KMS-11 (cell line): ENCODE measurements at regions not wholly inside any gene's neighbourhood (a gene's known extent, or its start where the extent isn't known, plus 50 kb on each side); places are given as distances from the start of the nearest gene placed in this dataset.

Source experiments
- H2AFZ ChIP-seq: fragments of 200-600 bp; sonication (generic); 2 replicates; pipeline ENCODE4 v1.6.1; 2016; ENCODE audit warnings: antibody characterized with exemption, mixed run types, low read depth
- H3K27ac ChIP-seq: fragments of 200-600 bp; sonication (generic); 2 replicates; pipeline ENCODE4 v1.6.1; 2016; ENCODE audit warnings: mild to moderate bottlenecking, mixed run types
- H3K27me3 ChIP-seq: fragments of 200-600 bp; sonication (generic); 2 replicates; pipeline ENCODE4 v1.6.1; 2017; ENCODE audit warnings: mild to moderate bottlenecking, low read depth, mixed run types, moderate library complexity; ENCODE audit not compliant: insufficient read depth
- H3K36me3 ChIP-seq: fragments of 200-600 bp; sonication (generic); 2 replicates; pipeline ENCODE4 v1.6.1; 2017; ENCODE audit warnings: mild to moderate bottlenecking, mixed run types; ENCODE audit not compliant: insufficient read depth
- H3K4me1 ChIP-seq: fragments of 200-600 bp; sonication (generic); 2 replicates; pipeline ENCODE4 v1.6.1; 2016; ENCODE audit warnings: mild to moderate bottlenecking, low read depth, mixed run types; ENCODE audit not compliant: poor library complexity, severe bottlenecking
- H3K4me2 ChIP-seq: fragments of 200-600 bp; sonication (generic); 2 replicates; pipeline ENCODE4 v1.7.0; 2016; ENCODE audit warnings: mild to moderate bottlenecking, mixed run types
- H3K4me3 ChIP-seq: fragments of 200-600 bp; sonication (generic); IDR thresholded peaks from 2 replicates; pipeline ENCODE4 v1.6.1; 2017; ENCODE audit warnings: low read depth, low read length, mixed read lengths; ENCODE audit not compliant: insufficient read depth
- H3K79me2 ChIP-seq: fragments of 200-600 bp; sonication (generic); 2 replicates; pipeline ENCODE4 v1.6.1; 2016; ENCODE audit warnings: low read depth, mixed run types; ENCODE audit not compliant: insufficient read depth
- H3K9ac ChIP-seq: fragments of 200-600 bp; sonication (generic); 2 replicates; pipeline ENCODE4 v1.6.1; 2016; ENCODE audit warnings: mild to moderate bottlenecking, mixed run types
- H4K20me1 ChIP-seq: fragments of 200-600 bp; sonication (generic); 2 replicates; pipeline ENCODE4 v1.6.1; 2016; ENCODE audit warnings: mild to moderate bottlenecking, mixed run types; ENCODE audit not compliant: insufficient read depth
- CTCF ChIP-seq: fragments of 200-600 bp; sonication (generic); conservative IDR thresholded peaks from 2 replicates; pipeline ENCODE4 v1.6.1; 2017; ENCODE audit warnings: low read depth, mild to moderate bottlenecking, antibody characterized with exemption, low read length, moderate library complexity, mixed read lengths

DNA sequence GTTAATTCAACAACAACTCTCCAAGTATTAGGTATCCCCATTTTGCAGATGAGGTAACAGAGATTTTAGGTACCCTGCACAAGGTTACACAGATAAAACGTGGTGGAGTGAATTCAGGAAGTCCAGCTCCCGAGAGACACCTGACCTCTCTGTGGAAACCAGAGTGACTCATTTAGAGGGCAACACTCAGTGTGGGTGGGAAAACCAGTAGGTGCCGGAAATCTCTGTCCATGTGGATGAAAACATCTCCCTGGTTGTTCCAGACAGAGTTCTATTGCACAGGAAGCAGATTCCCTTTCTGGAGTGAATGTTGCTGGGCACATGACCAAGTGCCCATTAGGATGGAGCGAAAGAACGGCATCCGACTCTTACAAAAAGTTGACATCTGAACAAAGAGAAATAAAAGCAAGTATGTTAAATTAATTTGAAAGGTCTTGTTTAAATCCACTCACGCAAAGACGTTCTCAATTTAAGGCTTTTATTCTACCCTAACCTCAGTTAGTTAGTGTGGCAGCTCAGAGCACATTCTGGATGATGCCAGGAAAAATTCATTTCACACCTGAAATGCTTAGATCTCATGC, 391.9 kb upstream of the WWC1 start:
- no peak for TF ChIP-seq CTCF

DNA sequence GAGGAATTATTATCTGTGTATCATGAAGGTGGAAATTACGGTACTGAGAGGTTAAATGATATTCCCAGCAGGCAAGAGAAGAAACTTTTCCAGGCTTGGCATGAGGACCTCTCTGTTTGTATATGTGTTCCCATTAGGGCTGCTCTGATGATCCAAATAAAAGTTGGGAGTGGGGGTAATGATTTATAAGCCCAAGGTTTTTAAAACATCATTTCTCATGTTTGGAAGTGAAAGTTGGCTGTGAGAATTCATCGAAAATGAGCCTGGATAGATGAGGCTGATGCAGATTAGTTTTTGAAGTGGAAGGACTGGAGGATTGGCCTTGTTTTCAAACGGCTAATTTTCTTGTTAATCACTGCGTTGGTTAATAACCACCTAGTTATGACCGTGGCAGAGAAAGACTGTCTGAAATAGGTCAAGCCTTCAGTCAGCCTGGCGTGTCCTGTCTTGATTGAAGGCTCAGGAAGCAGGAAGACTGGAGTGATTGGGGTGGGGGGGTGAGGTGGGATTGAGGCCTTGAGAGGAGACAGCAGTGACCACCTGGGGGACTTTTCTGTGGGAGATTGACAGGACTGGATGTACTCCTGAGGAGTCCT, 391.0 kb upstream of the WWC1 start:
- no peaks in the 10 kb centered on the region for H3K27me3 ChIP-seq
- peaks cover 13% of the 10 kb centered on the region for H3K4me1 ChIP-seq
- H3K4me2 ChIP-seq = no peak overlapping the region
- H4K20me1 ChIP-seq = no peaks in the 10 kb centered on the region
- no peak for TF ChIP-seq CTCF
- no peaks in the 10 kb centered on the region for H3K36me3 ChIP-seq
- no peak overlapping the region for H3K9ac ChIP-seq
- H3K79me2 ChIP-seq = no peaks in the 10 kb centered on the region
- H2AFZ ChIP-seq = no peak overlapping the region
- no peak overlapping the region for H3K27ac ChIP-seq
- no peak overlapping the region for H3K4me3 ChIP-seq

More for the DNA sequence above, 391.9 kb upstream of the WWC1 start:
- Histone ChIP-seq H3K4me3 (no peak overlapping the region), H2AFZ (no peak overlapping the region), H3K4me2 (no peak overlapping the region), H3K27me3 (no peaks in the 10 kb centered on the region), H3K9ac (no peak overlapping the region), H3K4me1 (peaks cover 13% of the 10 kb centered on the region), H4K20me1 (no peaks in the 10 kb centered on the region), H3K36me3 (no peaks in the 10 kb centered on the region), H3K79me2 (no peaks in the 10 kb centered on the region), H3K27ac (no peak overlapping the region)

DNA sequence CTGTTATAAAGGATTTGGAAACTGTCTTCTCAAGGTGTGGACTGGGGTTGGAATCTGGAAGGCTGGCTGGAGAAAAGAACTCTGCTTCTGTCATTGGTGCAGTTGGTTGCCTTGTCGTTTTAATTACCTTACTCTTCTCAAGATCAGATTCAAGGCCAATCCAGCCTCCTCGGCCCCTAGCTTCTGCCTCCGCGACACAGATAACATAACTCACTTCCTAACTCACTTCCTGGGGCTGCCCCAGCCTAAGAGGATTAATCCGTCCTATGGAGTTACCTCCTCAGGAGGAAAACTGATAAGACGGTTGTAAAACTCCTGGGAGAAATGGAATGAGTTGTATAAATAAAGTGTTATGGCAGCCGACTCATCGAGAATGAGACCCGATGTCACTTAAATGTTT, 389.1 kb upstream of the WWC1 start:
- Histone ChIP-seq H4K20me1 (no peaks in the 10 kb centered on the region), H3K27me3 (no peaks in the 10 kb centered on the region), H3K4me3 (no peak overlapping the region), H3K4me2 (no peak overlapping the region), H3K36me3 (no peaks in the 10 kb centered on the region), H2AFZ (no peak overlapping the region), H3K9ac (no peak overlapping the region), H3K79me2 (no peaks in the 10 kb centered on the region), H3K27ac (no peak overlapping the region), H3K4me1 (peaks cover 13% of the 10 kb centered on the region)
- no peak for TF ChIP-seq CTCF

GRCh38 chr5:167903243-167903642, 388.2 kb upstream of the WWC1 start:
- H3K9ac ChIP-seq = no peak overlapping the region
- no peaks in the 10 kb centered on the region for H3K27me3 ChIP-seq
- no peak overlapping the region for H2AFZ ChIP-seq
- H3K27ac ChIP-seq = no peak overlapping the region
- no peaks in the 10 kb centered on the region for H3K36me3 ChIP-seq
- H3K4me3 ChIP-seq = no peak overlapping the region
- no peak for TF ChIP-seq CTCF
- H4K20me1 ChIP-seq = no peaks in the 10 kb centered on the region
- H3K79me2 ChIP-seq = no peaks in the 10 kb centered on the region
- peak overlapping the region; percentile 19; the same call in 1 of the 2 replicates for H3K4me2 ChIP-seq
- peaks cover 13% of the 10 kb centered on the region for H3K4me1 ChIP-seq
